ENCODE measurements at regions not wholly inside any gene's neighbourhood (a gene's known extent, or its start where the extent isn't known, plus 50 kb on each side); places are given as distances from the start of the nearest gene placed in this dataset.

DNA sequence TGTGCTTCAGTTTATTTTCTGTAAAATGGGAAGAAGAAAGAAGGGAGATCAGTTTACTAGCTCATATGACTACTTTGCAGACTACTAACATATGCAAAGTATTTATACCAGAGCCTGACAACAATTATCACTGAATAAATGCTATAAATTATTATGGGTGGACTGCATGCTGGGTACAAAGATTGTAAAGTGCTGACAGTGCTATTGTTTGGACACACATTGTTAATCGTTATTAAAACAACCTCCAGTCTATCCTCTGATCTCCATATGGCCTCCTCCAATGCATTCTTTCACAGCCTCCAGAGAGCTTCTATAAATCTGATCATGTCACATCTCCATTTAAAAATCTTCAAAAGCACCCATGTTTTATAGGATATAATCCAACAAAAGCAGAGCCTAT, 90.1 kb upstream of the HS3ST1 start:
- no peak for TF ChIP-seq CTCF (IDR thresholded peaks at IDR 0.05; ENCODE audit: low read depth, low read length, missing control alignments)
- no peak for DNase-seq
- in situ Hi-C loops (cut with HindIII; ENCODE audit: low pct_ligation_motif_present, low sequenced_read_pairs), result no loop called here

GRCh38 chr4:11514779-11515419, 86.2 kb upstream of the HS3ST1 start:
- DNase-seq, result no peak
- no peak overlapping the region for H3K4me3 ChIP-seq (ENCODE audit: low read depth, low read length)
- no peaks in the 10 kb centered on the region for H3K27me3 ChIP-seq (replicated peaks)
- H3K36me3 ChIP-seq (replicated peaks), result no peaks in the 10 kb centered on the region
- in situ Hi-C loops (cut with HindIII; ENCODE audit: low pct_ligation_motif_present, low sequenced_read_pairs), result no loop called here
- no peak for TF ChIP-seq CTCF (IDR thresholded peaks at IDR 0.05; ENCODE audit: low read depth, low read length, missing control alignments)
- H3K27ac ChIP-seq, result no peak overlapping the region

More for the DNA sequence above, 90.1 kb upstream of the HS3ST1 start:
- no peaks in the 10 kb centered on the region for H3K36me3 ChIP-seq (replicated peaks)
- H3K4me3 ChIP-seq (ENCODE audit: low read depth, low read length), result no peak overlapping the region
- no peak overlapping the region for H3K27ac ChIP-seq
- no peaks in the 10 kb centered on the region for H3K27me3 ChIP-seq (replicated peaks)

DNA sequence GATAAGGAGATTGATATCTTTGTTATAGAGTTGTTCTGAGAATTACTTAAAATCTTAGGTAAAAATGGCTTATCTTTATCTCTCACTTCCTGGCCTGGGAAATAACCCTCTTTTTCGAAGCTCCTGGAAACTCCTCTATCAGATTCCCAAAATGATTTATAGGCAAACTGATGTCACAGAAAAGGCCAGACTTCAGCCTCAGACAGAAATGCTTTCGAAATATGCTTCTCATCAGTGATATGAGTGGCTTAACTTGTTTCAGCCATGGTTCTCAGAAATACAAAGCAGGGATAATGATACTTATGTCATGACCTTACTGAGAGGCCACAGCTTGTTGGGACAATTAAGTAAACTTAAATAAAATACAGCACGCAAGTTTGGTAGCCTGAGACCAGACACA, 85.3 kb upstream of the HS3ST1 start:
- no peaks in the 10 kb centered on the region for H3K36me3 ChIP-seq (replicated peaks)
- no peak for TF ChIP-seq CTCF (IDR thresholded peaks at IDR 0.05; ENCODE audit: low read depth, low read length, missing control alignments)
- in situ Hi-C loops (cut with HindIII; ENCODE audit: low pct_ligation_motif_present, low sequenced_read_pairs), result no loop called here

DNA sequence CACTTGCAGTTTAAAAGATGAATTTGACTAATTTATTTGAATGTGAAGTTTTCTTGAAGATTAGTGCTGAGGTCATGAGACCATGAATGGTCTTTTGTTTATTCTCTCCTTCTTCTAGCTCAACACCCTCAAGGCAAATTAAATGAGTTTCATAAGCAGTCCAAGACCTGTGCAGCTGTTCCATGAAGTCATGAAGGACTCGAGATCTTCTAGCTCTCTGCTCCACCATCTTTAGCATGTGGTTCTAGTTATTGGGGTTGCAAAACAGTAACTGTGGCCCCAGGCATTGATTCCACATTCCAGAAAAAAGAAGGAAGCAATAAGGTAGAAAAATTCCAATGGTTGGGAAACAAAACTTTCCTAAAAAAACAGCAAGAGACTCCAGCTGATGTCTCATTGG, 84.2 kb upstream of the HS3ST1 start:
- H3K27me3 ChIP-seq (replicated peaks), result no peaks in the 10 kb centered on the region
- H3K36me3 ChIP-seq (replicated peaks), result no peaks in the 10 kb centered on the region
- TF ChIP-seq CTCF (IDR thresholded peaks at IDR 0.05; ENCODE audit: low read depth, low read length, missing control alignments), result no peak
- in situ Hi-C loops (cut with HindIII; ENCODE audit: low pct_ligation_motif_present, low sequenced_read_pairs), result no loop called here
- no peak for DNase-seq
- no peak overlapping the region for H3K27ac ChIP-seq
- H3K4me3 ChIP-seq (ENCODE audit: low read depth, low read length), result no peak overlapping the region

More for the DNA sequence above, 85.3 kb upstream of the HS3ST1 start:
- H3K27ac ChIP-seq, result no peak overlapping the region
- no peaks in the 10 kb centered on the region for H3K27me3 ChIP-seq (replicated peaks)
- no peak overlapping the region for H3K4me3 ChIP-seq (ENCODE audit: low read depth, low read length)
- no peak for DNase-seq

DNA sequence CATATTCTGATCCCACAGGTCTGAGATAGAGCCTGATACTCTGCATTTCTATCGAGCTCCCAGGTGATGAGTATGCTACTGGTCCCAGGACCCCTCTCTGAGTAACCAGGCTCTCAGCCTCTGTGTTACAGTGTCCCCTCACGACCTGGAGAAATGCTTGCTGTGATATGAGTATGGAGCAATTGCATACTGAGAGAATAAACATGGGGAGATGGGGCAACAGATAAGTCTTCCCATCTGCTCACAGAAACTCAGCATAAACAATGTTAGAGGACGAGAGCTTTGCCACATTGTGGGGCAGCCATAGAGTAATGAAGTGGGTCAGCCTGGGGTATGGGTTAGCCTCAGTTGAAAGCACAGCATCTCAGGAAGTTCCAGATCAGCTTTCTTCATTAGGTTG, 82.6 kb upstream of the HS3ST1 start:
- in situ Hi-C loops (cut with HindIII; ENCODE audit: low pct_ligation_motif_present, low sequenced_read_pairs), result no loop called here
- H3K4me3 ChIP-seq (ENCODE audit: low read depth, low read length), result no peak overlapping the region
- H3K27ac ChIP-seq, result no peak overlapping the region
- no peak for TF ChIP-seq CTCF (IDR thresholded peaks at IDR 0.05; ENCODE audit: low read depth, low read length, missing control alignments)
- H3K27me3 ChIP-seq (replicated peaks), result no peaks in the 10 kb centered on the region
- DNase-seq, result no peak
- H3K36me3 ChIP-seq (replicated peaks), result no peaks in the 10 kb centered on the region

GRCh38 chr4:11507920-11508319, 79.2 kb upstream of the HS3ST1 start:
- in situ Hi-C loops (cut with HindIII; ENCODE audit: low pct_ligation_motif_present, low sequenced_read_pairs), result no loop called here
- Histone ChIP-seq H3K36me3 (replicated peaks) (no peaks in the 10 kb centered on the region), H3K27ac (no peak overlapping the region), H3K27me3 (replicated peaks) (no peaks in the 10 kb centered on the region), H3K4me3 (ENCODE audit: low read depth, low read length) (no peak overlapping the region)
- DNase-seq, result no peak
- TF ChIP-seq CTCF (IDR thresholded peaks at IDR 0.05; ENCODE audit: low read depth, low read length, missing control alignments), result no peak
